ENCODE measurements at regions not wholly inside any gene's neighbourhood (a gene's known extent, or its start where the extent isn't known, plus 50 kb on each side); places are given as distances from the start of the nearest gene placed in this dataset.
A peak's percentile ranks its signal among the peaks of the same experiment; 100 is the strongest.
"Not testable (repeated sequence)": the region's sequence is repeated elsewhere in the genome, so short reads cannot be mapped to it uniquely, and the experiment has no call there.

DNA sequence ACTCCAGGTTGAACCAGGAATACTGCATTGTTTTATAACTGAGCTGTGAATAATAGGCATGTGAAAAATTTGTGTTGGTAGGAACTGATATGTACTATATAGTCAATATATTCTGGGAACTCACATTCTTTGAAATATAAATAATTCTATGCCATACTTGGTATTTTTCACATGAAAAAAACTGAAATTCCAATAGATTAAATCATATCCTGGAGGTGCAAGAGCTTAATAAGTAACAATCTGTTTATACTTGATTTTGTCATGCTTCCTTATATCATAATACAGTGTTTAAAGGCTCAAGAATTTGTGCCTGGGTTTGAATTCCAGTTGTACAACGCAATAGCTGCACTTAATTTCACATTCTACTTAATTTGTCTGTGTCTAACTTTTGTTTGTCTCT lies 387.0 kb downstream of the USP25 start:
- DNase-seq (ENCODE audit: low spot score): no peak

DNA sequence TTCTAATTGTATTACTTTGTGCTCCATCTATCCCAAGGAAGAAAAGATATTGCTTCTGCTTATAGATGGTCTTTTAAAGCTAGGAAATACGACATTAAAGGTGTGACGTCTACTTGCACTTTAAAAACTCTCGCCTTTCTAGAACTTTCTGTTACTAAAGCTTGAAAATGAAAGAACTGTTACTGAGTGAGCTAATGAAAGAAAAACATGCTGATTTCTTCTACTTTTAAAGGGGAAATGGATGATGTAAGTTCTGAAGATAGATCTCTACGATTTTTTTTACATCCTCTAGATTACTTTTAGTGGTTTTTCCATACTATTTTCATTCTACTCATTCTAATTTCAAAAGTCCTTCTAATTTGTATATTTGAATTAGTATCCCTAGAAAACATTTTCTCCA lies 387.5 kb downstream of the USP25 start:
- DNase-seq (ENCODE audit: low spot score): no peak

DNA sequence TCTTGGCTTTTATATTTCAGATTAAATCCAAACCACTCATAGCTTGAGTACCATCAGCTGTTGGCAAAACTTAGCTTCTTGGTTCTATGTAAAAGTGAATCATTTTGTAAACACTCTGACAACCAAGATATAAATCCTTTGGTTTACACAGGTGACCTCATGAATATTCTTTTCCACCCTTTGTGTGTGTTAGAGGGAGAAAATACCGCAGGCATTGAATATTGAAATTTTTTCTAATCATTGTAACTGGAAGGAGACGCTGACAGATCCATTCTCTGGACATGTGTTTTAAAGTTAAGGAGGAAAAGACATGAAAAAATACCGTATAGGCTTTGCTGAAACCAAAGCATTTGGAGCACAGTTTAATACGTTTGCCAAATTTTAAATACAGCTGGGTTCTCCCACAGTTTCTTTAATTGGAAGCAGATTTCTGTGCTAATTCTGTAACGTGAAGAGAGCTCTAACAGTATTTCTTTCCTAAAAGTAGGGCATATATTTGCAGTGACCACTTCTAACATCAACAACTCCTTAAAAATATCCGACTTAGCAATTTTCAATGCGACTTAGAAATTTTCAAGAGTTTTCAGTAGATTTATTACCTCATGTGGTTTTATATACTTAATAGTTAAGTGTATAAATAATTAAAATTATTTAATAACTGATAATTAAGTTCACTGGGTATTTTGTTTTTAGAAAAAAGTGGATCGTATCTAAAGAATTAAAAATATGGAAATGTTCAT lies 388.2 kb downstream of the USP25 start:
- no peak for DNase-seq (ENCODE audit: low spot score)

DNA sequence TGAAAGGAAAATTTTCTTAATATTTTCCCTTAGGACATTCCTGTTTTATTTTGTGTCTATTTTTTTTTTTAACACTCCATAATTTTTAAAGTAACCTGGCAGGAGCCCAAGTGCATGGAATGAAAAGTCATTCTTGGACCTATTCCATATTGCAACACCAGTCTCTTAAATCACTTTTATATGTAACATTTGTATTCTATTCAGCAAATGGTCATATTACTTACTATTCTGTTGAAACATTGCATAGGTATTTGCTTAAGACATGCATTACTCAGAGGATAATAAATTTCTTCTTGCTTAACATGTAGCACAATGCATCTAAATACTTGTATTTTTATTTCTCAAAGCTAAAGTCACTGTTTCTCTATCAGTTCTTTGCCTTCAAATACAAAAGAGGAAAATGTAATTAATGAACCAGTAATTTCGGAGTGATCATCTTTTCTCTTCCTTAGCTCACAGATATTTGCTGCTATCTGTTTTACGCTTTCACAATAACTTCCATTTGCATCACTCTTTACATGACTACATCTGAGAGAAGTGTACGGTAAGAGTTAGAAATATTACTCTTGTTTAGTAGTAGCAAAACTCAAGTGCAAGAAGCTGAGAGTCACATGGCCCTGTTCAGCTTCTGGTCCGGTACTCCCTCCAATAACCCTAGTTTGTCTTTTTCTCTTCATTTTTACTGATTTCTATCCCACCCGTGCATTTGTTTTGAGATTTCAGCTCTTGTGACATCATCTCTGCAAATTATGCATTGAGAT lies 394.8 kb downstream of the USP25 start:
- DNase-seq (ENCODE audit: low spot score): no peak

- no peak for DNase-seq (ENCODE audit: low spot score)
These were observed 395.5 kb downstream of the USP25 start for GRCh38 chr21:16125274-16125673.

DNA sequence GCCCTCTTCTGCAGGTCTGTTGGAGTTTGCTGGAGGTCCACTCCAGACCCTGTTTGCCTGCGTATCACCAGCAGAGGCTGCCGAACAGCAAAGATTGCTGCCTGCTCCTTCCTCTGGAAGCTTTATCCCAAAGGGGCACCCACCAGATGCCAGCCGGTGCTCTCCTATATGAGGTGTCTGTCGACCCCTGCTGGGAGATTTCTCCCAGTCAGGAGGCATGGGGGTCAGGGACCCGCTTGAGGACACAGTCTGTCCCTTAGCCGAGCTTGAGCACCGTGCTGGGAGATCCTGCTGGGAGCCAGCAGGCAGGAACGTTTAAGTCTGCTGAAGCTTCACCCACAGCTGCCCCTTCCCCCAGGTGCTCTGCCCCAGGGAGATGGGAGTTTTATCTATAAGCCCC lies 402.7 kb downstream of the USP25 start:
- not testable (repeated sequence) for DNase-seq (ENCODE audit: low spot score)

DNA sequence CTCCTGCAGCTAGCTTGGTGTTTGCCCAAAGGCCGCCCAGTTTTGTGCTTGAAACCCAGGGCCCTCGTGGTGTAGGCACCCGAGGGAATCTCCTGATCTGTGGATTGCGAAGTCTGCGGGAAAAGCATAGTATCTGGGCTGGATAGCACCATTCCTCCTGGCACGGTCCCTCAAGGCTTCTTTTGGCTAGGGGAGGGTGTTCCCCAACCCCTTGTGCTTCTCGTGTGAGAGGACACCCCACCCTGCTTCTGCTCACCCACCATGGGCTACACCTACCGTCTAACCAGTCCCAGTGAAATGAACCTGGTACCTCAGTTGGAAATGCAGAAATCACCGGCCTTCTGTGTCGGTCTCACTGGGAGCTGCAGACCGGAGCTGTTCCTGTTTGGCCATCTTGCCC lies 403.5 kb downstream of the USP25 start:
- DNase-seq (ENCODE audit: low spot score): no peak

DNA sequence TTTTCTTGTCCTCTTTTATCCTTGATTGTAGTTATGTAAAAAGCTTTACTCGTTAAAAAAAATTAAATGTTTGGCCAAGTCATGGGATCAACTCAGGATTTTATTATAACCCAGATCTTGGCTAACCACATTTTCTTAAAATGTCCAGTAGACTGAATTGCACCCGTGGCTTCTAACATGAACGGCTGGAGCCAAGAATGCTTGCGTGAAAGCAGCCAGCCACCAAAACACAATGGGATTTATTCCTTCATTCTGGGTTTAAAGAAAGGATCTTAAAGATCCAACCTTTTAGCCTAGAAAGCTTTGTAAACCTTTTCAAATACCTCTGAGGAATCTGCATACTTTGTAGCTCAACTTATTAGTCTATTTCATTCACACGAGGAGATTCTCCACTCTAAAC lies 404.4 kb downstream of the USP25 start:
- DNase-seq (ENCODE audit: low spot score): no peak

GRCh38 chr21:16137106-16137505 lies 407.3 kb downstream of the USP25 start:
- DNase-seq (ENCODE audit: low spot score): no peak

GRCh38 chr21:16145052-16145451 lies 415.3 kb downstream of the USP25 start:
- no peak for DNase-seq (ENCODE audit: low spot score)

DNA sequence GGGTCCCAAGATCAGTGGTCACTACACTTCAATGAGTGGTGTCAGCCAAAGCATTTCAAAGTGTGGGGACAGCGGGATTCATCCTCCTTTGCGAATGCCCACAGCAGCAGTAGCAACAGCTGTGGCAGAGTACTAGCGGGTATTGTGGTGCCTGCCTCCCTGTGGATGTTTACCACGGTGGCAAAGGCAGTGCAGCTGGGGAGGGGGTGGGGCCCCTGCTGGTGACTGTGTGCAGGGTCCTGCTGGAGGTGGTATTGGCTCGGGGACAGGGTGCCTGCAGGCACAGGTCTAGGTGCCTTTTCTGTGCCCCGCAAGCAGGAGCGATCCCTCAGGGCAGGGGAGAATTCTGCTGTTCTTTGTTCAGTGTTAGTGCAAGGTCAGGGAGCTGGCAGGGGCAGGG lies 415.7 kb downstream of the USP25 start:
- DNase-seq (ENCODE audit: low spot score): no peak

DNA sequence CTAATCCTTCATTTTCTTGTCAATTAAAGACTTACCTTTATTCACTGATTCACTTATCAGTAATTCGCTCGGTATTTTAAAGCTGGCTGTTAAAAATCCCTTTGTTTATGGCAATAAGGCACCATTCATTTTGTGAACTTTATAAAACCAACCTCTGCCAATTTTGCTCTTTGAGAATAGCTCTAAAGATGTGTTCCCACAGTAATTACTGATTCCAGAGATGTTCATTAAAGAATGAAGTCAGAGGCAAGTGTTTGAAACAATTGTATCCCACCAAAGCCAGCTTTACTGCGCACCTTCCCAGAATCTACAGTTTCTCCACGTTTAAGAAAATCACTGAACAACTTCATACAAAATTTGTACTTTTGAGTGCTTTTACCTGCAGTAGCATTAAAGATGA lies 424.5 kb downstream of the USP25 start:
- DNase-seq (ENCODE audit: low spot score): no peak

DNA sequence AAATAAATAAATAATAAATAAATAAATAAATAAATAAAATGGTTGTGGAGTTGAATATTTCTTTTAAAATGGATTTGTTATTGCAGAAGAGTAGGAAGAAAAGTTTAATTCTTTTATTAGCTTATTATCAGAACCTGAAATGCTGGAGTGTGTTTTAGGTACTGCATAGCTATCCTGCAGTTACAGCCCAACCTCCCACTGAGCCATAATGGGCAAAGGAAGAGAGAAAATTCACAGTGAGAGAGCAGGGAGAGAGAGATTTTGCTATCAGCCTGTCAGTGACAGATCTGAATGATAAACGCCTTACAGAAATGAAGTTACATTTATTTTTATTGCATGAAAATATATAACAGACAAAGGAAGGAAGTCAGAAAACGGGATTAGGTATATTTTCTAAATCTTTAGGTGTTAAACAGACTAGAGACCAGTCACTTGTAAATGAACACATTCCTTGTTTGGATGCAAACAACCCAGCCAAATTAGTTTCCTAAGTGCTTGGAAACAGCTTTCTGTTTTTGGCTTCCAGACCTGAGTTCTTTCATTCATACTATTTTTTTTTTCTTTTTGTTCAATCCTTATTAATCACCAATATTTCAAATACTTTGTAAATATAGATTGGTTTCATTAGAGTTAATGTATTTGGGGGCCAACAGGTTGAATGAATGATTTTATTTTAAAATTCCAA lies 425.3 kb downstream of the USP25 start:
- no peak for DNase-seq (ENCODE audit: low spot score)

DNA sequence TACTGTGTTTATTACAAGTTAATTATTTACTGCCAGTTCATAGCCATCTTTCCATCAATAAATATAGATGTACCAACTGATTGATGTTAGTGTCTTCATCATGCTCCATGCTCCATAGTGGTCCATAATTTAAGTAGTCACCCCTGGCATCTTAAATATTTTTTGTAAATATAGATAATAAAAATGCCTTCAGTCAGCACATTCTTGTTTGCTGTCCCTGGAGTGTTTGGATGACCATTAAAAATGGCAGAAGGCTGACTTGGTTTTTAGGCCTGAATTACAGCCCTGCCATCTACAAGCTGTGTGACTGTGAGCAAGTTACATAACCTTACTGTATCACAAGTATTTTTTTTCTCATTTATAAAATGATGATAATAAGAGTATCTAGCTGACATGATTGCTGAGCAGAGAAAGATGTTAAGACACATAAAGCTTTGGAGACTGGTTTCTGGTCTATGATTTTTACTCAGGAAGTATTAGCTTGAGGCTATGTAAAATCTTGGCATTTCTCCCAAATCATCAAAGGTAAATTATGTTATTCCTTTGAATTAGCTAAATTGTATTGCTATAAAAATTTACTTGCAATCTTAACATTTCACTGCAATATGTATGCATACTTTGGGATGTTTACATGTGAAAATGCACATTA lies 427.2 kb downstream of the USP25 start:
- DNase-seq (ENCODE audit: low spot score): no peak

- no peak for DNase-seq (ENCODE audit: low spot score)
These were observed 429.6 kb downstream of the USP25 start for GRCh38 chr21:16159213-16159970.

GRCh38 chr21:16159971-16160350 lies 430.2 kb downstream of the USP25 start:
- no peak for DNase-seq (ENCODE audit: low spot score)

GRCh38 chr21:16162953-16163352 lies 433.2 kb downstream of the USP25 start:
- no peak for DNase-seq (ENCODE audit: low spot score)

DNA sequence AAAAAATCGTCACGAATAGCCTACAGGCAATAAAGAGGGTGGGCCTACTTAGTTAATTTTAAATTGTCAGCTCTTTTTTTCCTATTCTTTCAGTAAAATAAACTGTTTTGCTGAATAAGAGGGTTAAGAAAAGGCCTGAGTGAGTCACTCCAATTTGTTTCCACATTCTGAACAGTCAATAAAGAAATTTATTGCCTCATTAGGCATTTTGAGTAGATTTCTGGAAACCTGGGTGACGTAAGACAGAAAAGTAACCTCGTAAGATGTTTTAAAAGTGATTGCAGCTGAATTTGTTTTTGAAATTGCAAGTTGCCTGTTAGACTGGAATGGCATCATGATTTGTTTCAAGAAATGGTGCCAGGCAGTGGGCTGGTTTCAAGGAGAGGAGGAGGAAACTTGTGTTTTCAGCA lies 439.3 kb downstream of the USP25 start:
- no peak for DNase-seq (ENCODE audit: low spot score)

DNA sequence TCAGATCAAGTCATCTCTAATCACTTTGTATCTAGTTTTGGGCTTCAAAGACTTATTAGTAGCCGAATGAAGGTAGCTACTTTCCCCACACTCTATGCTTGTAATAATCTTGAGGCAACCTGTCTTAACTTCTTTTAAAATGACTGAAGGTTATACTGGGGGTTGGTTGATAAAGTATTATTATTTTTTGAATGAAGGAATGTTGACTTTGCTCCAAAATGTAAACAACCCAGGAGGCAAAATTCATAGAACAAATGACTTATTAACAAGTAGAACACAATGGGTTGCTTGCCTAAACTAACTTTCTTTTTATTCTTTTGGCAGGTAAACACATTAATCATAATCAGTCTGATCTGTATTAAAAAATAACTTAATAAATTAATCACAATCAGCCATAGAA lies 440.0 kb downstream of the USP25 start:
- no peak for DNase-seq (ENCODE audit: low spot score)

GRCh38 chr21:16176570-16176969 lies 446.8 kb downstream of the USP25 start:
- DNase-seq (ENCODE audit: low spot score): no peak

- no peak for DNase-seq (ENCODE audit: low spot score)
These were observed 447.8 kb downstream of the USP25 start for GRCh38 chr21:16177532-16177931.

DNA sequence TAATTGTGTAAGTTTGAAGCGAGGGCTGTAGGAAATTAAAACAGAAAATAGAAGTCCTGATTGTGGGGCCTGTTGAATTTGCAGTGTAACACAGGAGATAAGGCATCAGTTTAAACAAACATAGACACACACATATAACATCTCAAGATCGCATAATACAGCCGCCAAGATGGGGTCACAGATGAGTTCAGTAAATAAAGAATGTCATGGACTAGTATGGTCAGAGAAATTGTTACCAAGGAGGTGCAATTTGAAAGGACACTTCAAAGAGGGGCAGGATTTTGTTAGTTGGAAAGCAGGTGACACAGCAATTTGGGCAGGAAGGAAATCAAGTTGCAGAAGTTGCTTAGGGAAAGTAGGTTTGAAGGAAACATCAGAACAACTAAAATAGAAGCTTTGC lies 450.0 kb downstream of the USP25 start:
- DNase-seq (ENCODE audit: low spot score): peak; percentile 19
